OCI-LY1 (cell line): ENCODE measurements at regions not wholly inside any gene's neighbourhood (a gene's known extent, or its start where the extent isn't known, plus 50 kb on each side); places are given as distances from the start of the nearest gene placed in this dataset.

Experiments used
- EZH2 ChIP-seq: fragments of 200-600 bp; sonication (generic), shearing (Covaris generic); IDR thresholded peaks from 2 replicates; pipeline ENCODE4 v1.8.0; 2017; ENCODE audit warnings: borderline replicate concordance, mixed run types, mild to moderate bottlenecking, antibody characterized with exemption, low read length, moderate library complexity, mixed read lengths
- TF ChIP-seq, protein P1 (sequence below): fragments of 200-600 bp; sonication (generic), shearing (Covaris generic); IDR thresholded peaks from 2 replicates; pipeline ENCODE4 v1.5.1; 2017; ENCODE audit warnings: mild to moderate bottlenecking, antibody characterized with exemption, low read length, moderate library complexity, mixed read lengths

- TF ChIP-seq, protein P1, sequence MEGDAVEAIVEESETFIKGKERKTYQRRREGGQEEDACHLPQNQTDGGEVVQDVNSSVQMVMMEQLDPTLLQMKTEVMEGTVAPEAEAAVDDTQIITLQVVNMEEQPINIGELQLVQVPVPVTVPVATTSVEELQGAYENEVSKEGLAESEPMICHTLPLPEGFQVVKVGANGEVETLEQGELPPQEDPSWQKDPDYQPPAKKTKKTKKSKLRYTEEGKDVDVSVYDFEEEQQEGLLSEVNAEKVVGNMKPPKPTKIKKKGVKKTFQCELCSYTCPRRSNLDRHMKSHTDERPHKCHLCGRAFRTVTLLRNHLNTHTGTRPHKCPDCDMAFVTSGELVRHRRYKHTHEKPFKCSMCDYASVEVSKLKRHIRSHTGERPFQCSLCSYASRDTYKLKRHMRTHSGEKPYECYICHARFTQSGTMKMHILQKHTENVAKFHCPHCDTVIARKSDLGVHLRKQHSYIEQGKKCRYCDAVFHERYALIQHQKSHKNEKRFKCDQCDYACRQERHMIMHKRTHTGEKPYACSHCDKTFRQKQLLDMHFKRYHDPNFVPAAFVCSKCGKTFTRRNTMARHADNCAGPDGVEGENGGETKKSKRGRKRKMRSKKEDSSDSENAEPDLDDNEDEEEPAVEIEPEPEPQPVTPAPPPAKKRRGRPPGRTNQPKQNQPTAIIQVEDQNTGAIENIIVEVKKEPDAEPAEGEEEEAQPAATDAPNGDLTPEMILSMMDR: no peak
- no peak for TF ChIP-seq EZH2
These were observed 277.7 kb downstream of the MAP2K6 start for GRCh38 chr17:69692171-69692570.
